PC-3 (cell line): ENCODE measurements at regions not wholly inside any gene's neighbourhood (a gene's known extent, or its start where the extent isn't known, plus 50 kb on each side); places are given as distances from the start of the nearest gene placed in this dataset.

Experiments
- ATAC-seq: fragments of 200-7000 bp; cut with Tn5 transposase; 2 replicates; pipeline ENCODE4 v1.9.1; 2020; ENCODE audit warnings: mild to moderate bottlenecking, moderate library complexity
- BruUV-seq: library from RNA; stranded (reverse); fragments of 400-500 nt; replicated peaks from 2 replicates; lab custom pipeline; 2021; lab: Mats Ljungman, UMichigan
- CTCF ChIA-PET: fragments of 300-600 bp; sonication (Branson Sonifier 250); formaldehyde crosslinking; loops from one replicate; lab custom pipeline; 2022; ENCODE audit warnings: antibody characterized with exemption; lab: Charles Lee
- POLR2A ChIA-PET: fragments of 300-600 bp; sonication (Branson Sonifier 250); formaldehyde crosslinking; loops from one replicate; lab custom pipeline; 2022; ENCODE audit warnings: antibody characterized with exemption; ENCODE audit not compliant: unreplicated experiment; lab: Charles Lee
- DNase-seq: peaks from one replicate; pipeline ENCODE4 v3.0.0-alpha.2; 2015
- H2AFZ ChIP-seq: fragments of 300-600 bp; sonication (generic); 2 replicates; pipeline ENCODE4 v1.6.0; 2016; ENCODE audit warnings: antibody characterized with exemption, low read length
- H3F3A ChIP-seq: fragments of 300-600 bp; sonication (generic); one replicate; pipeline ENCODE4 v1.6.0; 2017; ENCODE audit warnings: antibody characterized with exemption, low read length, control low read depth, mild to moderate bottlenecking; ENCODE audit not compliant: unreplicated experiment
- H3K27ac ChIP-seq: fragments of 300-600 bp; sonication (generic); 2 replicates; pipeline ENCODE4 v1.5.1; 2016; ENCODE audit warnings: mild to moderate bottlenecking, low read length
- H3K27me3 ChIP-seq: fragments of 300-600 bp; sonication (generic); 2 replicates; pipeline ENCODE4 v1.6.1; 2016; ENCODE audit warnings: low read length, mixed read lengths
- H3K36me3 ChIP-seq: fragments of 300-600 bp; sonication (generic); 2 replicates; pipeline ENCODE4 v1.6.1; 2016; ENCODE audit warnings: low read depth, mixed run types, low read length, mixed read lengths
- H3K4me1 ChIP-seq: fragments of 300-600 bp; sonication (generic); 2 replicates; pipeline ENCODE4 v1.5.1; 2016; ENCODE audit warnings: low read length; ENCODE audit not compliant: insufficient read depth
- H3K4me2 ChIP-seq: fragments of 300-600 bp; sonication (generic); 2 replicates; pipeline ENCODE4 v1.6.0; 2016; ENCODE audit warnings: low read length
- H3K4me3 ChIP-seq: fragments of 300-600 bp; sonication (generic); 2 replicates; pipeline ENCODE4 v1.5.1; 2016; ENCODE audit warnings: mild to moderate bottlenecking, low read length, mixed read lengths
- H3K79me2 ChIP-seq: fragments of 300-600 bp; sonication (generic); 2 replicates; pipeline ENCODE4 v1.6.1; 2017; ENCODE audit warnings: low read length, mixed read lengths
- H3K9ac ChIP-seq: fragments of 300-600 bp; sonication (generic); 2 replicates; pipeline ENCODE4 v1.6.0; 2016; ENCODE audit warnings: mild to moderate bottlenecking, low read length
- H3K9me2 ChIP-seq: fragments of 300-600 bp; sonication (generic); replicated peaks from 2 replicates; pipeline ENCODE4 v1.6.1; 2016; ENCODE audit warnings: mixed run types, low read length, mixed read lengths
- H3K9me3 ChIP-seq: fragments of 300-600 bp; sonication (generic); 2 replicates; pipeline ENCODE4 v1.6.1; 2016; ENCODE audit warnings: low read length, mixed read lengths
- H4K20me1 ChIP-seq: fragments of 300-600 bp; sonication (generic); 2 replicates; pipeline ENCODE4 v1.6.1; 2016; ENCODE audit warnings: low read length, mixed read lengths
- CTCF ChIP-seq: fragments of 300-600 bp; sonication (generic); conservative IDR thresholded peaks from 2 replicates; pipeline ENCODE4 v1.5.1; 2017; ENCODE audit warnings: antibody characterized with exemption, low read depth, mild to moderate bottlenecking, low read length
- EZH2 ChIP-seq: fragments of 300-600 bp; sonication (generic); IDR thresholded peaks from one replicate; pipeline ENCODE4 v1.6.1; 2017; ENCODE audit warnings: antibody characterized with exemption, mild to moderate bottlenecking, low read length; ENCODE audit not compliant: unreplicated experiment
- EZH2phosphoT487 ChIP-seq: fragments of 300-600 bp; sonication (generic); IDR thresholded peaks from 2 replicates; pipeline ENCODE4 v1.6.1; 2018; ENCODE audit warnings: mild to moderate bottlenecking, antibody characterized with exemption, low read length, borderline replicate concordance
- intact Hi-C: fragments of 100-400 bp; cut with micrococcal nuclease; formaldehyde crosslinking; loops from 2 replicates; pipeline ENCODE4 v1.9.0; 2023

GRCh38 chr4:155079871-155080270 lies 128.6 kb upstream of the NPY2R start:
- peaks cover 13% of the 10 kb centered on the region for H3K4me1 ChIP-seq
- no peaks in the 10 kb centered on the region for H4K20me1 ChIP-seq
- no TSS peak for BruUV-seq
- ATAC-seq (peak; percentile 78), DNase-seq (peak; percentile 78)
- H3K36me3 ChIP-seq = no peaks in the 10 kb centered on the region
- intact Hi-C loops = loop anchor here (5.0 kb wide), 1 partner anchor 53 kb away; no protein-coding TSS in a partner anchor
- no peaks in the 10 kb centered on the region for H3K79me2 ChIP-seq
- ChIA-PET CTCF (no interaction called here), POLR2A (no interaction called here)
- H3K27me3 ChIP-seq = no peaks in the 10 kb centered on the region
- no peaks in the 10 kb centered on the region for H3K9me2 ChIP-seq
- H3K4me3 ChIP-seq = no peak overlapping the region
- no peaks in the 10 kb centered on the region for H3F3A ChIP-seq
- H3K9me3 ChIP-seq = no peaks in the 10 kb centered on the region
- 0 out of 2 replicates have a peak overlapping the region, but pooled peaks have one; percentile 42 for H2AFZ ChIP-seq
- TF ChIP-seq CTCF (no peak), EZH2 (no peak), EZH2phosphoT487 (no peak)
- peak overlapping the region; percentile 11; the same call in 1 of the 2 replicates for H3K4me2 ChIP-seq
- H3K27ac ChIP-seq = peak overlapping the region; percentile 30; the same call in 1 of the 2 replicates
- no peak overlapping the region for H3K9ac ChIP-seq

GRCh38 chr4:155081222-155081621 lies 127.2 kb upstream of the NPY2R start:
- H2AFZ ChIP-seq = no peak overlapping the region
- no peaks in the 10 kb centered on the region for H3K79me2 ChIP-seq
- no peaks in the 10 kb centered on the region for H4K20me1 ChIP-seq
- H3K4me3 ChIP-seq = no peak overlapping the region
- no peaks in the 10 kb centered on the region for H3K9me2 ChIP-seq
- H3K27me3 ChIP-seq = no peaks in the 10 kb centered on the region
- TF ChIP-seq CTCF = no peak
- TF ChIP-seq EZH2 = no peak
- no peak for TF ChIP-seq EZH2phosphoT487
- no peaks in the 10 kb centered on the region for H3K9me3 ChIP-seq
- H3F3A ChIP-seq = no peaks in the 10 kb centered on the region
- H3K9ac ChIP-seq = no peak overlapping the region
- H3K4me2 ChIP-seq = no peak overlapping the region
- no TSS peak for BruUV-seq
- H3K27ac ChIP-seq = no peak overlapping the region
- H3K36me3 ChIP-seq = no peaks in the 10 kb centered on the region
- H3K4me1 ChIP-seq = peaks cover 22% of the 10 kb centered on the region
- ATAC-seq (no peak), DNase-seq (no peak)
- POLR2A ChIA-PET = no interaction called here
- intact Hi-C loops = loop anchor here (5.0 kb wide), 1 partner anchor 54 kb away; no protein-coding TSS in a partner anchor
- CTCF ChIA-PET = no interaction called here

- CTCF ChIA-PET = no interaction called here
- H2AFZ ChIP-seq = peak overlapping the region; percentile 35; the same call in 1 of the 2 replicates
- peaks cover 13% of the 10 kb centered on the region for H3K4me1 ChIP-seq
- no peaks in the 10 kb centered on the region for H3K36me3 ChIP-seq
- no peaks in the 10 kb centered on the region for H3K27me3 ChIP-seq
- H3K4me2 ChIP-seq = peak overlapping the region; percentile 27; the same call in 1 of the 2 replicates
- POLR2A ChIA-PET = no interaction called here
- intact Hi-C loops = no loop called here
- peak overlapping the region; percentile 42 for H3K27ac ChIP-seq
- no peak overlapping the region for H3K9ac ChIP-seq
- TF ChIP-seq EZH2phosphoT487 = no peak
- no peak for TF ChIP-seq EZH2
- TF ChIP-seq CTCF = no peak
- H3K9me3 ChIP-seq = no peaks in the 10 kb centered on the region
- H3K4me3 ChIP-seq = no peak overlapping the region
- H4K20me1 ChIP-seq = no peaks in the 10 kb centered on the region
- no peaks in the 10 kb centered on the region for H3F3A ChIP-seq
- peak; percentile 66 for DNase-seq
- H3K79me2 ChIP-seq = no peaks in the 10 kb centered on the region
- peak; percentile 88 for ATAC-seq
- BruUV-seq = no TSS peak
- H3K9me2 ChIP-seq = no peaks in the 10 kb centered on the region
Measured at GRCh38 chr4:155085843-155086530, 122.4 kb upstream of the NPY2R start.
